K562 (cell line): ENCODE measurements at regions not wholly inside any gene's neighbourhood (a gene's known extent, or its start where the extent isn't known, plus 50 kb on each side); places are given as distances from the start of the nearest gene placed in this dataset.

Experiments
- ATF6 ChIP-seq: sonication (generic); formaldehyde crosslinking; IDR thresholded peaks from 2 replicates; pipeline ENCODE4 v1.4.0; 2020; ENCODE audit warnings: mild to moderate bottlenecking, missing genetic modification reagents
- KDM1A ChIP-seq, 2 experiments: fragments of 450-650 bp; IDR thresholded peaks; 2 replicates each; pipeline ENCODE4 v1.6.1; 2016; ENCODE audit warnings: mild to moderate bottlenecking in 2 of 2
- POLR2A ChIP-seq: fragments of 450-650 bp; conservative IDR thresholded peaks from 2 replicates; pipeline ENCODE4 v1.6.1; 2016
- RAD21 ChIP-seq, 2 experiments: fragments of 250-450 bp in 1 of 2; fragments of 450-650 bp in 1 of 2; sonication (Bioruptor Pico) in 1 of 2; formaldehyde crosslinking in 1 of 2; IDR thresholded peaks in 1 of 2; conservative IDR thresholded peaks in 1 of 2; 2 replicates each; pipeline versions ENCODE4 v1.4.0 to v1.8.0; 2020 to 2022; ENCODE audit warnings: mild to moderate bottlenecking in 2 of 2, moderate library complexity in 1 of 2
- RAD51 ChIP-seq: fragments of 450-650 bp; IDR thresholded peaks from 2 replicates; pipeline ENCODE4 v1.7.1; 2016; ENCODE audit warnings: low read depth, mild to moderate bottlenecking, borderline replicate concordance
- TRIM28 ChIP-seq: fragments of 450-650 bp; IDR thresholded peaks from 2 replicates; pipeline ENCODE4 v1.6.1; 2017
- ZNF12 ChIP-seq: sonication (generic); formaldehyde crosslinking; IDR thresholded peaks from 2 replicates; pipeline ENCODE4 v1.4.0; 2020; ENCODE audit warnings: mild to moderate bottlenecking, missing genetic modification reagents
- ZNF280B ChIP-seq: fragments of 250-450 bp; sonication (Bioruptor Pico); IDR thresholded peaks from 2 replicates; pipeline ENCODE4 v1.5.1; 2021; ENCODE audit warnings: mild to moderate bottlenecking

DNA sequence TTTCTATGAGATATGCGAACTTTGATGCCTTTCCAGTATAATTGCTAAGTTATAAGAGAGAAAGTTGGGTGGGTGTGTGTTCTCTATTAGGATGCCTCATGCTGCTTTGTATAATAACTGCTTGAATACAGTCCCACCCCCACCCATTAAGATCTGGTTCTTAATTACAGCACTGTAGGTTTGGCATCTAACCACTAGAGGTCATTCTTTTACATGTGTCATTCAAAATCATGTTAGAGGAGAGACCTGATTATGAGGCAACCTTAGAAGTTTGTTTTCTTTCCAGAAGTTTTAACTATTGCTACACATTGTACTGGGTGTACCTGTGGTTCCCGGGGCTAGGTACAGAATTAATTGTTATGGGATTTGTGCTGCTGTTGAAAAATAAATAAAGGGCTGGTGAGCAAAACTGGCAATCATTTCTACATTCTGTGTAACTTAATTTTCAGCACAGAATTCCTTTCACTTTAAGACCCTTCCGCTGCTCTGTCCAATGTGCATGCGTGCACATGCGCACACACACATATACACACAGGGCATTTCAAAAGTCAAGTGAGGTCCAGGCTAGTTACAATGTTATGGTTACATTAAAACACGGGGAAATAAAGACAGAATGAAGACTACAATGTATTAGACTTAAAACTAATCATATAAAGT, 1156.3 kb downstream of the SORCS3 start:
- TF ChIP-seq TRIM28: no peak
- TF ChIP-seq POLR2A: no peak
- no peak for TF ChIP-seq ATF6
- no peak for TF ChIP-seq KDM1A (IDR thresholded peaks at IDR 0.05)
- no peak for TF ChIP-seq ZNF12 (CRISPR knock-in tag)
- TF ChIP-seq RAD51: no peak
- 0 out of 4 replicates have a peak, but pooled peaks of 1 of the 2 experiments have one; percentile 5 for TF ChIP-seq RAD21 (CRISPR knock-in tag; conservative IDR thresholded peaks at IDR 0.05 in 1 of 2, IDR thresholded peaks at IDR 0.05 in 1 of 2)
- TF ChIP-seq ZNF280B (CRISPR knock-in tag): no peak
